Tibial nerve (tissue), 4 donors: ENCODE measurements at regions not wholly inside any gene's neighbourhood (a gene's known extent, or its start where the extent isn't known, plus 50 kb on each side); places are given as distances from the start of the nearest gene placed in this dataset.
A peak's percentile ranks its signal among the peaks of the same experiment; 100 is the strongest.

Experiments used
- DNase-seq, 2 donors: peaks; one replicate each; pipeline ENCODE4 v3.0.0-alpha.2; 2019; ENCODE audit warnings: low spot score in 2 of 2
- H3K27ac ChIP-seq, 4 donors: fragments of 200-600 bp; sonication (generic) in 3 of 4; one replicate each; pipeline ENCODE4 v1.5.1; 2017 to 2019; ENCODE audit warnings: mild to moderate bottlenecking in 1 of 4
- H3K27me3 ChIP-seq, 2 donors: fragments of 200-600 bp; sonication (generic) in 1 of 2; one replicate each; pipeline versions ENCODE4 v1.5.1 to v1.6.0; 2017 to 2019
- H3K36me3 ChIP-seq, 3 donors: fragments of 200-600 bp; sonication (generic); one replicate each; pipeline ENCODE4 v1.5.1; 2018 to 2019
- H3K4me1 ChIP-seq, 4 donors: fragments of 200-600 bp; sonication (generic) in 3 of 4; one replicate each; pipeline ENCODE4 v1.5.1; 2017 to 2019
- H3K4me3 ChIP-seq, 4 donors: fragments of 200-600 bp; sonication (generic) in 3 of 4; one replicate each; pipeline ENCODE4 v1.5.1; 2017 to 2019; ENCODE audit warnings: mild to moderate bottlenecking in 1 of 4, moderate library complexity in 1 of 4
- H3K9me3 ChIP-seq, 4 donors: fragments of 200-600 bp; sonication (generic) in 3 of 4; one replicate each; pipeline ENCODE4 v1.5.1; 2017 to 2019
- CTCF ChIP-seq, 5 experiments: fragments of 200-600 bp in 3 of 5; fragments of 450-650 bp in 2 of 5; sonication (generic) in 3 of 5; IDR thresholded peaks; one replicate each; pipeline ENCODE4 v1.5.1; 2016 to 2019; ENCODE audit warnings: antibody characterized with exemption in 5 of 5, mild to moderate bottlenecking in 3 of 5, moderate library complexity in 2 of 5
- EP300 ChIP-seq, 2 donors: sonication (generic); formaldehyde crosslinking; IDR thresholded peaks; one replicate each; pipeline ENCODE4 v1.6.1; 2017; ENCODE audit warnings: antibody characterized with exemption in 2 of 2, mild to moderate bottlenecking in 1 of 2
- POLR2A ChIP-seq, 2 donors: fragments of 450-650 bp; IDR thresholded peaks; one replicate each; pipeline ENCODE4 v1.6.1; 2017; ENCODE audit warnings: antibody characterized with exemption in 2 of 2, mild to moderate bottlenecking in 2 of 2, moderate library complexity in 2 of 2
- WGBS, 2 donors: methylation state at CpG; one replicate each; pipeline ENCODE4 v1.1.5; 2018; 5-methylcytosine and 5-hydroxymethylcytosine counted together

- Histone ChIP-seq H3K36me3 (no peaks in the 10 kb centered on the region), H3K4me1 (peaks cover 0 to 17% (median 9%) of the 10 kb centered on the region in 4 donors), H3K9me3 (no peaks in the 10 kb centered on the region), H3K27ac (no peak overlapping the region), H3K4me3 (no peak overlapping the region), H3K27me3 (no peaks in the 10 kb centered on the region)
- 85 to 86% methylated on average over 4 of the region's 4 CpGs for WGBS, 2 donors
- TF ChIP-seq POLR2A (IDR thresholded peaks at IDR 0.05) (no peak), CTCF (IDR thresholded peaks at IDR 0.05) (no peak), EP300 (IDR thresholded peaks at IDR 0.05) (no peak)
- DNase-seq = no peak
Observed at GRCh38 chr5:40381676-40382363, 297.9 kb upstream of the PTGER4 start.

- TF ChIP-seq EP300 (IDR thresholded peaks at IDR 0.05) (no peak), CTCF (IDR thresholded peaks at IDR 0.05) (no peak)
- no peaks in the 10 kb centered on the region for H3K36me3 ChIP-seq
- WGBS, 2 donors = 76 to 81% methylated on average over 4 of the region's 4 CpGs
Observed at GRCh38 chr5:40381016-40381415, 298.7 kb upstream of the PTGER4 start.

GRCh38 chr5:40378396-40379177 lies 301.1 kb upstream of the PTGER4 start:
- no peak overlapping the region for H3K4me3 ChIP-seq
- H3K4me1 ChIP-seq = peaks cover 0 to 6% (median 1%) of the 10 kb centered on the region in 4 donors

More at GRCh38 chr5:40381016-40381415, 298.7 kb upstream of the PTGER4 start:
- no peak for DNase-seq
- H3K27ac ChIP-seq = no peak overlapping the region
- no peak overlapping the region for H3K4me3 ChIP-seq
- peaks cover 0 to 12% (median 8%) of the 10 kb centered on the region in 4 donors for H3K4me1 ChIP-seq
- H3K27me3 ChIP-seq = no peaks in the 10 kb centered on the region
- H3K9me3 ChIP-seq = no peaks in the 10 kb centered on the region

GRCh38 chr5:40376566-40376965 lies 303.1 kb upstream of the PTGER4 start:
- Histone ChIP-seq H3K4me3 (no peak overlapping the region), H3K9me3 (no peaks in the 10 kb centered on the region), H3K36me3 (no peaks in the 10 kb centered on the region), H3K4me1 (peaks cover 0 to 6% (median 1%) of the 10 kb centered on the region in 4 donors), H3K27me3 (no peaks in the 10 kb centered on the region), H3K27ac (no peak overlapping the region)
- WGBS, 2 donors = 91 to 94% methylated on average over 1 of the region's 1 CpG
- TF ChIP-seq EP300 (IDR thresholded peaks at IDR 0.05) = no peak
- no peak for TF ChIP-seq POLR2A (IDR thresholded peaks at IDR 0.05)
- TF ChIP-seq CTCF (IDR thresholded peaks at IDR 0.05) = no peak
- DNase-seq = no peak

More at GRCh38 chr5:40378396-40379177, 301.1 kb upstream of the PTGER4 start:
- Histone ChIP-seq H3K27ac (no peak overlapping the region), H3K9me3 (no peaks in the 10 kb centered on the region), H3K27me3 (no peaks in the 10 kb centered on the region), H3K36me3 (no peaks in the 10 kb centered on the region)
- DNase-seq = no peak
- no peak for TF ChIP-seq POLR2A (IDR thresholded peaks at IDR 0.05)
- no peak for TF ChIP-seq EP300 (IDR thresholded peaks at IDR 0.05)
- no peak for TF ChIP-seq CTCF (IDR thresholded peaks at IDR 0.05)
- whole genome bisulfite sequencing, 2 donors = 75% methylated on average over 6 of the region's 6 CpGs

- no peaks in the 10 kb centered on the region for H3K36me3 ChIP-seq
- peaks cover 0 to 9% (median 0%) of the 10 kb centered on the region in 4 donors for H3K9me3 ChIP-seq
- no peak for DNase-seq
- no peaks in the 10 kb centered on the region for H3K27me3 ChIP-seq
- peak overlapping the region in 2 of 4 donors; percentile 28 to 69 for H3K27ac ChIP-seq
- TF ChIP-seq EP300 (IDR thresholded peaks at IDR 0.05) (peak; percentile 23 to 71), POLR2A (IDR thresholded peaks at IDR 0.05) (no peak), CTCF (IDR thresholded peaks at IDR 0.05) (no peak)
- H3K4me1 ChIP-seq = peaks cover 0 to 6% (median 1%) of the 10 kb centered on the region in 4 donors
- 24 to 36% methylated on average over 6 of the region's 6 CpGs for WGBS, 2 donors
- no peak overlapping the region for H3K4me3 ChIP-seq
Observed at GRCh38 chr5:40374853-40375252, 304.9 kb upstream of the PTGER4 start.
